KMS-11 (cell line): ENCODE measurements at regions not wholly inside any gene's neighbourhood (a gene's known extent, or its start where the extent isn't known, plus 50 kb on each side); places are given as distances from the start of the nearest gene placed in this dataset.

ENCODE experiments used
- H2AFZ ChIP-seq: fragments of 200-600 bp; sonication (generic); 2 replicates; pipeline ENCODE4 v1.6.1; 2016; ENCODE audit warnings: antibody characterized with exemption, mixed run types, low read depth
- H3K27ac ChIP-seq: fragments of 200-600 bp; sonication (generic); 2 replicates; pipeline ENCODE4 v1.6.1; 2016; ENCODE audit warnings: mild to moderate bottlenecking, mixed run types
- H3K27me3 ChIP-seq: fragments of 200-600 bp; sonication (generic); 2 replicates; pipeline ENCODE4 v1.6.1; 2017; ENCODE audit warnings: mild to moderate bottlenecking, low read depth, mixed run types, moderate library complexity; ENCODE audit not compliant: insufficient read depth
- H3K36me3 ChIP-seq: fragments of 200-600 bp; sonication (generic); 2 replicates; pipeline ENCODE4 v1.6.1; 2017; ENCODE audit warnings: mild to moderate bottlenecking, mixed run types; ENCODE audit not compliant: insufficient read depth
- H3K4me1 ChIP-seq: fragments of 200-600 bp; sonication (generic); 2 replicates; pipeline ENCODE4 v1.6.1; 2016; ENCODE audit warnings: mild to moderate bottlenecking, low read depth, mixed run types; ENCODE audit not compliant: poor library complexity, severe bottlenecking
- H3K4me2 ChIP-seq: fragments of 200-600 bp; sonication (generic); 2 replicates; pipeline ENCODE4 v1.7.0; 2016; ENCODE audit warnings: mild to moderate bottlenecking, mixed run types
- H3K4me3 ChIP-seq: fragments of 200-600 bp; sonication (generic); IDR thresholded peaks from 2 replicates; pipeline ENCODE4 v1.6.1; 2017; ENCODE audit warnings: low read depth, low read length, mixed read lengths; ENCODE audit not compliant: insufficient read depth
- H3K79me2 ChIP-seq: fragments of 200-600 bp; sonication (generic); 2 replicates; pipeline ENCODE4 v1.6.1; 2016; ENCODE audit warnings: low read depth, mixed run types; ENCODE audit not compliant: insufficient read depth
- H3K9ac ChIP-seq: fragments of 200-600 bp; sonication (generic); 2 replicates; pipeline ENCODE4 v1.6.1; 2016; ENCODE audit warnings: mild to moderate bottlenecking, mixed run types
- H4K20me1 ChIP-seq: fragments of 200-600 bp; sonication (generic); 2 replicates; pipeline ENCODE4 v1.6.1; 2016; ENCODE audit warnings: mild to moderate bottlenecking, mixed run types; ENCODE audit not compliant: insufficient read depth
- CTCF ChIP-seq: fragments of 200-600 bp; sonication (generic); conservative IDR thresholded peaks from 2 replicates; pipeline ENCODE4 v1.6.1; 2017; ENCODE audit warnings: low read depth, mild to moderate bottlenecking, antibody characterized with exemption, low read length, moderate library complexity, mixed read lengths

GRCh38 chr14:47833011-47833410 lies 157.6 kb upstream of the MDGA2 start:
- Histone ChIP-seq H4K20me1 (no peaks in the 10 kb centered on the region), H3K27me3 (no peaks in the 10 kb centered on the region), H3K79me2 (no peaks in the 10 kb centered on the region), H3K36me3 (no peaks in the 10 kb centered on the region), H3K27ac (no peak overlapping the region), H3K9ac (no peak overlapping the region), H3K4me3 (no peak overlapping the region), H3K4me1 (no peaks in the 10 kb centered on the region), H2AFZ (no peak overlapping the region), H3K4me2 (no peak overlapping the region)
- TF ChIP-seq CTCF = no peak

GRCh38 chr14:47826809-47827208 lies 151.4 kb upstream of the MDGA2 start:
- Histone ChIP-seq H2AFZ (no peak overlapping the region), H3K9ac (no peak overlapping the region), H4K20me1 (no peaks in the 10 kb centered on the region), H3K4me3 (no peak overlapping the region), H3K27me3 (no peaks in the 10 kb centered on the region), H3K4me1 (no peaks in the 10 kb centered on the region), H3K4me2 (no peak overlapping the region), H3K36me3 (no peaks in the 10 kb centered on the region), H3K27ac (no peak overlapping the region), H3K79me2 (no peaks in the 10 kb centered on the region)
- TF ChIP-seq CTCF = no peak

- no peak overlapping the region for H3K9ac ChIP-seq
- no peaks in the 10 kb centered on the region for H3K4me1 ChIP-seq
- H3K79me2 ChIP-seq = no peaks in the 10 kb centered on the region
- H4K20me1 ChIP-seq = no peaks in the 10 kb centered on the region
- TF ChIP-seq CTCF = no peak
- H2AFZ ChIP-seq = no peak overlapping the region
- H3K36me3 ChIP-seq = no peaks in the 10 kb centered on the region
- H3K4me3 ChIP-seq = no peak overlapping the region
- H3K27me3 ChIP-seq = no peaks in the 10 kb centered on the region
- no peak overlapping the region for H3K4me2 ChIP-seq
- no peak overlapping the region for H3K27ac ChIP-seq
Measured at GRCh38 chr14:47822326-47822725, 146.9 kb upstream of the MDGA2 start.

- no peaks in the 10 kb centered on the region for H3K27me3 ChIP-seq
- no peaks in the 10 kb centered on the region for H4K20me1 ChIP-seq
- H3K36me3 ChIP-seq = no peaks in the 10 kb centered on the region
- no peak overlapping the region for H3K27ac ChIP-seq
- no peak overlapping the region for H2AFZ ChIP-seq
- H3K4me1 ChIP-seq = no peaks in the 10 kb centered on the region
- H3K9ac ChIP-seq = no peak overlapping the region
- no peak overlapping the region for H3K4me3 ChIP-seq
- no peaks in the 10 kb centered on the region for H3K79me2 ChIP-seq
- no peak for TF ChIP-seq CTCF
- H3K4me2 ChIP-seq = no peak overlapping the region
Measured at GRCh38 chr14:47821135-47821534, 145.7 kb upstream of the MDGA2 start.

GRCh38 chr14:47790477-47790876 lies 115.1 kb upstream of the MDGA2 start:
- Histone ChIP-seq H3K4me1 (peaks cover 9% of the 10 kb centered on the region), H3K36me3 (no peaks in the 10 kb centered on the region), H3K4me3 (no peak overlapping the region), H3K79me2 (no peaks in the 10 kb centered on the region), H2AFZ (no peak overlapping the region), H3K9ac (no peak overlapping the region), H3K4me2 (no peak overlapping the region), H3K27ac (no peak overlapping the region), H4K20me1 (no peaks in the 10 kb centered on the region), H3K27me3 (no peaks in the 10 kb centered on the region)
- no peak for TF ChIP-seq CTCF
